T1000 (cell line): ENCODE measurements at regions not wholly inside any gene's neighbourhood (a gene's known extent, or its start where the extent isn't known, plus 50 kb on each side); places are given as distances from the start of the nearest gene placed in this dataset.

ENCODE experiments used
- DNase-seq: peaks from one replicate; lab custom pipeline; 2025; ENCODE audit warnings: mixed read lengths; lab: John Stamatoyannopoulos, UW

DNA sequence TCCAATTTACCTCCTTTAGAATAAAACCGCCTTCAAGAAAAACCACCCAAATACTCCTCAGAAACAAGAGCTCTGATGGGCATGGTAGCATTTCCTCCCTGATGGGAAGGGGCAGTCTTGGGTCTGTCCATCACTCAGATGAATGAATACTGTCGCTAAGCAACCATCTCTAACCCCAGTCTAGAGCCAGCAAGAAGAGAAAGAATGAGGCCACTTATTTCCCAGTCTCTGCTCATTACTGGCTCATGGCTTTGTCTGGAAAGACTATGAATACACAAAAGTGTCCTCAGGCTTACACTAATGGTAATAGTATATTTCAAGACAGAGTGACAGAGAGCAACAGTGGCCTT lies 51.0 kb upstream of the F3 start:
- no peak for DNase-seq

GRCh38 chr1:94591823-94592570 lies 50.4 kb upstream of the F3 start:
- no peak for DNase-seq
